OCI-LY3 (cell line): ENCODE measurements at regions not wholly inside any gene's neighbourhood (a gene's known extent, or its start where the extent isn't known, plus 50 kb on each side); places are given as distances from the start of the nearest gene placed in this dataset.

Source experiments
- EZH2phosphoT487 ChIP-seq: fragments of 200-600 bp; shearing (Covaris generic); IDR thresholded peaks from 2 replicates; pipeline ENCODE4 v1.6.1; 2018; ENCODE audit warnings: antibody characterized with exemption, mixed run types, low read depth
- TF ChIP-seq, protein P1 (sequence below): fragments of 200-600, 300-600 bp; sonication (generic); IDR thresholded peaks from 2 replicates; pipeline ENCODE4 v1.5.1; 2014; ENCODE audit warnings: antibody characterized with exemption, low read length, low read depth

DNA sequence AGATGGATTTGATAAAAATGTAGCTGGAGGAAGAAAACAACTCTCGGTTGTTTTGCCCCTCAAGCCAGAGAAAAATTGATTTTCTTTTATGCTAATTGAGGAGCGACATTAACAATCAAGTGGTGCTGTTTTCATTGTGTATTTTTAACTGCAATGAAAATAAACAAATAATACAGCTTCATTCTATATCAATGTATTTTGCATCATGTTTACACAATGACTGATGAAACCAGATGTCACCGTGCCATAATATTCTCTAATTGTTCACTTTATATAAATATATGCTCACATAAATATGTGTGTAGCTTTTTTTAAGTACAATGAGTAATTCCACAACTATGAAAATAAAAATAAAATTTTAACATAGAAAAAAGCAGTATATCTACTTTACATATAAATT, 139.0 kb upstream of the PRDM9 start:
- TF ChIP-seq, protein P1, sequence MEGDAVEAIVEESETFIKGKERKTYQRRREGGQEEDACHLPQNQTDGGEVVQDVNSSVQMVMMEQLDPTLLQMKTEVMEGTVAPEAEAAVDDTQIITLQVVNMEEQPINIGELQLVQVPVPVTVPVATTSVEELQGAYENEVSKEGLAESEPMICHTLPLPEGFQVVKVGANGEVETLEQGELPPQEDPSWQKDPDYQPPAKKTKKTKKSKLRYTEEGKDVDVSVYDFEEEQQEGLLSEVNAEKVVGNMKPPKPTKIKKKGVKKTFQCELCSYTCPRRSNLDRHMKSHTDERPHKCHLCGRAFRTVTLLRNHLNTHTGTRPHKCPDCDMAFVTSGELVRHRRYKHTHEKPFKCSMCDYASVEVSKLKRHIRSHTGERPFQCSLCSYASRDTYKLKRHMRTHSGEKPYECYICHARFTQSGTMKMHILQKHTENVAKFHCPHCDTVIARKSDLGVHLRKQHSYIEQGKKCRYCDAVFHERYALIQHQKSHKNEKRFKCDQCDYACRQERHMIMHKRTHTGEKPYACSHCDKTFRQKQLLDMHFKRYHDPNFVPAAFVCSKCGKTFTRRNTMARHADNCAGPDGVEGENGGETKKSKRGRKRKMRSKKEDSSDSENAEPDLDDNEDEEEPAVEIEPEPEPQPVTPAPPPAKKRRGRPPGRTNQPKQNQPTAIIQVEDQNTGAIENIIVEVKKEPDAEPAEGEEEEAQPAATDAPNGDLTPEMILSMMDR = no peak
- TF ChIP-seq EZH2phosphoT487 = no peak
